Esophagus muscularis mucosa (tissue), 4 donors: ENCODE measurements at regions not wholly inside any gene's neighbourhood (a gene's known extent, or its start where the extent isn't known, plus 50 kb on each side); places are given as distances from the start of the nearest gene placed in this dataset.

Experiments used
- DNase-seq: peaks from one replicate; pipeline ENCODE4 v3.0.0-alpha.2; 2017; ENCODE audit errors: extremely low spot score
- H3K27ac ChIP-seq, 4 donors: fragments of 200-600 bp; sonication (generic); replicated peaks in 1 of 4; 1 replicate in 3 of 4; 2 replicates in 1 of 4; pipeline ENCODE4 v1.5.1; 2016 to 2019; ENCODE audit warnings: mild to moderate bottlenecking in 1 of 4
- H3K27me3 ChIP-seq, 4 donors: fragments of 200-600 bp; sonication (generic); one replicate each; pipeline versions ENCODE4 v1.5.1 to v1.6.0; 2016 to 2019
- H3K36me3 ChIP-seq, 4 donors: fragments of 200-600 bp; sonication (generic); one replicate each; pipeline ENCODE4 v1.5.1; 2016 to 2019
- H3K4me1 ChIP-seq, 4 donors: fragments of 200-600 bp; sonication (generic); one replicate each; pipeline ENCODE4 v1.5.1; 2016 to 2019
- H3K4me3 ChIP-seq, 4 donors: fragments of 200-600 bp; sonication (generic); 1 replicate in 2 of 4; 2 replicates in 2 of 4; pipeline ENCODE4 v1.5.1; 2016 to 2019; ENCODE audit warnings: mild to moderate bottlenecking in 4 of 4, moderate library complexity in 1 of 4
- H3K9me3 ChIP-seq, 4 donors: fragments of 200-600 bp; sonication (generic); 1 replicate in 3 of 4; 2 replicates in 1 of 4; pipeline ENCODE4 v1.5.1; 2016 to 2019
- CTCF ChIP-seq, 3 experiments: fragments of 200-600 bp in 2 of 3; fragments of 450-650 bp in 1 of 3; sonication (generic) in 2 of 3; IDR thresholded peaks; one replicate each; pipeline ENCODE4 v1.5.1; 2017 to 2019; ENCODE audit warnings: antibody characterized with exemption in 3 of 3, mild to moderate bottlenecking in 2 of 3, moderate library complexity in 1 of 3
- EP300 ChIP-seq: sonication (generic); formaldehyde crosslinking; IDR thresholded peaks from one replicate; pipeline ENCODE4 v1.6.1; 2017; ENCODE audit warnings: antibody characterized with exemption
- POLR2A ChIP-seq: fragments of 450-650 bp; IDR thresholded peaks from one replicate; pipeline ENCODE4 v1.6.1; 2017; ENCODE audit warnings: antibody characterized with exemption, moderate library complexity, mild to moderate bottlenecking, low read depth
- POLR2AphosphoS5 ChIP-seq, 2 donors: sonication (generic); formaldehyde crosslinking; IDR thresholded peaks; one replicate each; pipeline ENCODE4 v1.6.1; 2017; ENCODE audit warnings: antibody characterized with exemption in 2 of 2
- WGBS: methylation state at CpG from one replicate; pipeline ENCODE4 v1.1.5; 2018; 5-methylcytosine and 5-hydroxymethylcytosine counted together
- intact Hi-C: fragments of 100-400 bp; cut with DNase I; formaldehyde crosslinking; loops from one replicate; pipeline ENCODE4 v1.15.1; 2023

DNA sequence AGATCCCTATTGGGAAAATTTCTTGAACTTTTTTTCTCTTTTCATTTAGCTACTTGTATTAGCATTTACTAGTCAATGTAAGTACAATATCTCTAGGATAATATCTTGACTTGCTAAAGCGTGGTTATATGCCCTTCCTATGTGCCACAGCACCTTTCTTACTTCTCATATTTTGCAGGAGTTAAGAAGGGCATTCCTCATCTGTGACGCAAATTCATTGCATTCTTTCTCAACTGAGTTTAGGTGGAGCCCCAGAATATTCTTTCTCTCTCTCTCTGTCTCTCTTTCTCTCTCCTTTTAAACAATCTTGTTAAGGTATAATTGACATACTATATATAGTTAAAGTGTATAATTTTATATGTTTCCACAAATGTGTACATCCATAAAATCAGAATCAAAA lies 266.1 kb downstream of the RAB38 start:
- no peaks in the 10 kb centered on the region for H3K36me3 ChIP-seq
- intact Hi-C loops: no loop called here
- no peak overlapping the region for H3K4me3 ChIP-seq
- no peak overlapping the region for H3K27ac ChIP-seq
- no peaks in the 10 kb centered on the region for H3K9me3 ChIP-seq
- DNase-seq: no peak
- H3K27me3 ChIP-seq: no peaks in the 10 kb centered on the region
- no peak for TF ChIP-seq CTCF (IDR thresholded peaks at IDR 0.05)
- no peak for TF ChIP-seq POLR2A
- no peak for TF ChIP-seq POLR2AphosphoS5 (IDR thresholded peaks at IDR 0.05)
- 73% methylated on average over 2 of the region's 2 CpGs for WGBS
- no peaks in the 10 kb centered on the region for H3K4me1 ChIP-seq

DNA sequence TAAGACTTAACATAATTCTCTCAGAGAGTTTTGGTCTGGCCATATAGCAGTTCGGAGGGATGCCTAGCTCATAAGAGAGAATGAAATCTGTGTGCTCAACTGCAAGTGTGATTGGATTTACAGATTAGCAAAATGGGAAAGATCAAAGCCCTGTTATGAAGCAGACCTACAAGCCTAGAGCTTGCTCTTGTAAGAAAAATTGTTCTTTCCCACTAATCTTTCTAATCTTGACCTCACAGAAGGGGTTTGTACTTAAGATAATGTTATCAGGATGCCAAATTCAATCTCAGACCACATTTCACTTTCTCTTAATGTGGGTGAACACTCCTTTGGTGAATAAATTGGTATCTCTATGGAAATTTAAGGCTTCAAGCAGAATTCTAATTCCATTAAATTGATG lies 267.2 kb downstream of the RAB38 start:
- H3K36me3 ChIP-seq: no peaks in the 10 kb centered on the region
- no peak for DNase-seq
- no peaks in the 10 kb centered on the region for H3K9me3 ChIP-seq
- TF ChIP-seq POLR2A (no peak), EP300 (no peak), CTCF (IDR thresholded peaks at IDR 0.05) (no peak), POLR2AphosphoS5 (IDR thresholded peaks at IDR 0.05) (no peak)
- WGBS: 72% methylated on average over 1 of the region's 1 CpG
- intact Hi-C loops: no loop called here
- H3K27me3 ChIP-seq: no peaks in the 10 kb centered on the region
- no peak overlapping the region for H3K27ac ChIP-seq
- H3K4me1 ChIP-seq: no peaks in the 10 kb centered on the region
- H3K4me3 ChIP-seq: no peak overlapping the region

- intact Hi-C loops: no loop called here
- no peak for DNase-seq
- Histone ChIP-seq H3K27ac (no peak overlapping the region), H3K27me3 (no peaks in the 10 kb centered on the region), H3K36me3 (no peaks in the 10 kb centered on the region), H3K4me1 (no peaks in the 10 kb centered on the region), H3K4me3 (no peak overlapping the region), H3K9me3 (no peaks in the 10 kb centered on the region)
- TF ChIP-seq POLR2AphosphoS5 (IDR thresholded peaks at IDR 0.05) (no peak), POLR2A (no peak), CTCF (IDR thresholded peaks at IDR 0.05) (no peak), EP300 (no peak)
- WGBS: 87% methylated on average over 3 of the region's 3 CpGs
Observed at GRCh38 chr11:87903345-87903744, 271.9 kb downstream of the RAB38 start.

DNA sequence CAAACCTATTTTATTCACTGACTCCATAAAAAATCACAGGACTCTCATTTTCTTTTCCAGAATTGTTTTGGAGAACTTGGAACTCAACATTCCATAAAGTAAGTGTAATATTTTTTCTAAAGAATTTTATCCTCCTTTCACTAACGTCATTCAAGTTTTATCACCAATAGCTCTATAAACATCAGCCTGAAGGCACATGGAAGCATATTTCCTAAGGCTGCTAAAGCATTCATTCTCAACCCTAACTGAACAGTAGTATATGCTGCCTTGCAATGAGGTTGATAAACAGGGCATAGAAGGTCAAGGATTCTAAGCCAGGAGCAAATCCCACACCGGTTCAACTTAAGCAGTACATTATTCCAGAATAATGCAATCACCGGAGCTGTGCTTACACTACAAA lies 273.9 kb downstream of the RAB38 start:
- no peak for DNase-seq
- TF ChIP-seq POLR2AphosphoS5 (IDR thresholded peaks at IDR 0.05): no peak
- TF ChIP-seq CTCF (IDR thresholded peaks at IDR 0.05): no peak
- no peak for TF ChIP-seq EP300
- TF ChIP-seq POLR2A: no peak
- H3K36me3 ChIP-seq: no peaks in the 10 kb centered on the region
- WGBS: 35% methylated on average over 3 of the region's 3 CpGs
- H3K4me3 ChIP-seq: no peak overlapping the region
- H3K27ac ChIP-seq: no peak overlapping the region
- no peaks in the 10 kb centered on the region for H3K4me1 ChIP-seq
- intact Hi-C loops: no loop called here
- H3K9me3 ChIP-seq: no peaks in the 10 kb centered on the region
- H3K27me3 ChIP-seq: no peaks in the 10 kb centered on the region

DNA sequence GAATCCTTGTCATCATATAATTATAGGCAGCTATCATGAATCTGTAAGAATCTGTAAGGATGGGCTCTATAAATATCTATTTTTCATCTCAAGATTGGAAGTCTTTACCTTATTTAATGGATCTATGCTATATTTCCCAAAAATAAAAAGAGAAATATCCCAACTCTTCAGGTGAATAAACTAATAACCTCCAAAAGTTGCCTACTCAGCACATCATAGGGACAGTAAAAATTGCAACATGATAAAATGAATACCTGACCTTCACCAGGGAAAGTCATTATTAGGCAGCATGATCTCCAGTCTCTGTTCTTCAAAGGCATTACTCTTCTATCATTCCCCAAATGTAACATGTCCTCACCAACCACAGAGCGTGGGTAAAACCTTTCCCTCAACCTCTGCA lies 277.3 kb downstream of the RAB38 start:
- no peaks in the 10 kb centered on the region for H3K4me1 ChIP-seq
- intact Hi-C loops: no loop called here
- 88% methylated on average over 1 of the region's 1 CpG for WGBS

More for the DNA sequence above, 277.3 kb downstream of the RAB38 start:
- H3K4me3 ChIP-seq: no peak overlapping the region
- no peak for DNase-seq
- H3K36me3 ChIP-seq: no peaks in the 10 kb centered on the region
- H3K9me3 ChIP-seq: no peaks in the 10 kb centered on the region
- H3K27me3 ChIP-seq: no peaks in the 10 kb centered on the region
- H3K27ac ChIP-seq: no peak overlapping the region
- no peak for TF ChIP-seq EP300
- TF ChIP-seq POLR2AphosphoS5 (IDR thresholded peaks at IDR 0.05): no peak
- no peak for TF ChIP-seq POLR2A
- TF ChIP-seq CTCF (IDR thresholded peaks at IDR 0.05): no peak
